ENCODE measurements at regions not wholly inside any gene's neighbourhood (a gene's known extent, or its start where the extent isn't known, plus 50 kb on each side); places are given as distances from the start of the nearest gene placed in this dataset.

- ChIA-PET CTCF (no interaction called here), POLR2A (no interaction called here)
- TF ChIP-seq CTCF (IDR thresholded peaks at IDR 0.05; ENCODE audit: insufficient read depth, low read length, missing control alignments): no peak
- no peak overlapping the region for H3K4me3 ChIP-seq (ENCODE audit: low read depth, low read length)
- DNase-seq (ENCODE audit: low read depth, low spot score): no peak
Observed at GRCh38 chr4:59525885-59526284, 1674.2 kb upstream of the ADGRL3 start.

GRCh38 chr4:59535541-59535940 is 1664.6 kb upstream of the ADGRL3 start:
- ChIA-PET POLR2A (no interaction called here), CTCF (no interaction called here)
- no peak for TF ChIP-seq CTCF (IDR thresholded peaks at IDR 0.05; ENCODE audit: insufficient read depth, low read length, missing control alignments)
- no peak overlapping the region for H3K4me3 ChIP-seq (ENCODE audit: low read depth, low read length)
- no peak for DNase-seq (ENCODE audit: low read depth, low spot score)

GRCh38 chr4:59536428-59536827 is 1663.7 kb upstream of the ADGRL3 start:
- ChIA-PET CTCF (no interaction called here), POLR2A (no interaction called here)
- TF ChIP-seq CTCF (IDR thresholded peaks at IDR 0.05; ENCODE audit: insufficient read depth, low read length, missing control alignments): no peak
- DNase-seq (ENCODE audit: low read depth, low spot score): no peak
- no peak overlapping the region for H3K4me3 ChIP-seq (ENCODE audit: low read depth, low read length)

- CTCF ChIA-PET: no interaction called here
- no peak overlapping the region for H3K4me3 ChIP-seq (ENCODE audit: low read depth, low read length)
- no peak for TF ChIP-seq CTCF (IDR thresholded peaks at IDR 0.05; ENCODE audit: insufficient read depth, low read length, missing control alignments)
- DNase-seq (ENCODE audit: low read depth, low spot score): no peak
- POLR2A ChIA-PET: no interaction called here
Observed at GRCh38 chr4:59537246-59537886, 1662.8 kb upstream of the ADGRL3 start.

- POLR2A ChIA-PET: no interaction called here
Observed at GRCh38 chr4:59539401-59539800, 1660.7 kb upstream of the ADGRL3 start.

GRCh38 chr4:59540311-59540710 is 1659.8 kb upstream of the ADGRL3 start:
- ChIA-PET POLR2A (no interaction called here), CTCF (no interaction called here)
- no peak for DNase-seq (ENCODE audit: low read depth, low spot score)
- TF ChIP-seq CTCF (IDR thresholded peaks at IDR 0.05; ENCODE audit: insufficient read depth, low read length, missing control alignments): no peak
- no peak overlapping the region for H3K4me3 ChIP-seq (ENCODE audit: low read depth, low read length)

More at GRCh38 chr4:59539401-59539800, 1660.7 kb upstream of the ADGRL3 start:
- H3K4me3 ChIP-seq (ENCODE audit: low read depth, low read length): no peak overlapping the region
- no peak for TF ChIP-seq CTCF (IDR thresholded peaks at IDR 0.05; ENCODE audit: insufficient read depth, low read length, missing control alignments)
- CTCF ChIA-PET: no interaction called here
- no peak for DNase-seq (ENCODE audit: low read depth, low spot score)
